ENCODE measurements at regions not wholly inside any gene's neighbourhood (a gene's known extent, or its start where the extent isn't known, plus 50 kb on each side); places are given as distances from the start of the nearest gene placed in this dataset.

DNA sequence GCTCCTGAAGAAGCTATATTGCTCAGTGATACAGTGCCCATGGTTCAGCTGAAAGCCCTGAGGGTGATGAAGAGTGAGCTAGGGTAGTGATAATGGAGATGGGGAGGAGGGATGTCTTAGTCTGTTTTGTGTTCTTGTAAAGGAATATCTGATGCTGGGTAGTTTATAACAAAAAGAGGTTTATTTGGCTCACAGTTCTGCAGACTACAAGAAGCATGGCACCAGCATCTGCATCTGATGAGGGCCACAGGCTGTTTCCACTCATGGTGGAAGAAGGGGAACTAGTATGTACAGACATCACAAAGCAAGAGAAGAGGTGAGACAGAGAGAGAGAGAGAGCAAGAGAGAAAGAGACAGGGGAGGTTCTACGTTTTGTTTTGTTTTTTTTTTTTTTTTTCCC, 417.3 kb upstream of the TRIB2 start:
- Mint-ChIP-seq H3K4me1 (ENCODE audit: low read depth) (peaks cover 58% of the 10 kb centered on the region), H3K27me3 (ENCODE audit: low read depth) (peaks cover 28% of the 10 kb centered on the region), H3K9me3 (peaks cover 4 to 5% of the 10 kb centered on the region in 2 donors), H3K27ac (no peak overlapping the region), H3K4me3 (no peak overlapping the region), H3K36me3 (ENCODE audit: insufficient read depth in 2 of 2) (peaks cover 0 to 4% of the 10 kb centered on the region in 2 donors)
- DNase-seq (no peak), ATAC-seq (replicated peaks in 1 of 2) (no peak)

DNA sequence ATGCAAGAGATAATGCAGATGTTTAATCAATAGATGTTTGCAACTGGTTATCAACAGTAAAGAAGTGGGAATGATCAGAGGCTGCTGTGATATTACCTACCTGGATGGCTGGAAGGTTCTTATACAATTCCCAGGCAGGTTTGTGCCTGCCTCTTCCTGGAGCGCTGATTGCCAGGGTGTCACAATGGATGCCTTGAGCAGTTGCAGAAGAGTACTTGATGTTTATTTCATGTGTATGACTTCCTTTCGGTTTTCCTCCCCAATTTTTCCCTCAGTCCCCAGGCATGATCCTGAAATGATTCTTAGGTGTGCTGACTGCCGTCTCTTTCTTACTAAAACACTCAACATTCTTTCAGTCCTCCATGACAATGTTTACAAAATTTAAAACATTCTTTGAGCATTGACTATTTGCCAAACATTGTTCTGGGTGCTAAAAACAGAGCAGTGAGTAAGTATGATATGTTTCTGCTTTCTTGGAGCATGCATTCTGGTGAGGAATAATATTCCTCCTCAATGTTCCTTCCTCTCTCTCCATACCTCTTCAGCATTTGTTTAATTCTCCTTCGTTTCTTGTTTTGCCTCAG, 416.6 kb upstream of the TRIB2 start:
- no peak for DNase-seq
- Mint-ChIP-seq H3K9me3 (peaks cover 4 to 5% of the 10 kb centered on the region in 2 donors), H3K36me3 (ENCODE audit: insufficient read depth in 2 of 2) (peaks cover 0 to 4% of the 10 kb centered on the region in 2 donors), H3K4me1 (ENCODE audit: low read depth) (peaks cover 51% of the 10 kb centered on the region), H3K27me3 (ENCODE audit: low read depth) (peaks cover 31% of the 10 kb centered on the region), H3K4me3 (no peak overlapping the region), H3K27ac (no peak overlapping the region)
- ATAC-seq (replicated peaks in 1 of 2): no peak

DNA sequence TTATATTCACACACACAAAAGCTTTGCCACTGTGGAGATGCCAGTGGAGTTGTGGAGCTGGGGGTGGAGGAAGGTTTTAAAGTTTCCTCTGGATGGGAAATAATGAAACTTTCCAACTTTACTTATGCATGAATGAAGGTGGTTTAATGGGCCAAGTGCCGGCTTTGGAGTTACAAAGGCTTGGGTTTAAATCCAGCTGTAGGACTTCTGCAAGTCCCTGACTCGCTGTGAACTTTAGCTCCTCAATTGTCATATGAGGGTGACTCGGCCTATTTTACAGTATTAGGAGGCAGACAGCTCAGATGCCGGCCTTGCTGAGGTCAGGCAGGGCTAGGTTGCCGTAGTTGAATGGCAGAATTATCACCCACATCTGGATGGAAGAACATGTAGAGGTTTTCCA, 415.8 kb upstream of the TRIB2 start:
- peaks cover 0 to 4% of the 10 kb centered on the region in 2 donors for H3K36me3 Mint-ChIP-seq (ENCODE audit: insufficient read depth in 2 of 2)
- ATAC-seq (replicated peaks in 1 of 2) (no peak), DNase-seq (no peak)
- H3K27ac Mint-ChIP-seq: no peak overlapping the region
- H3K4me3 Mint-ChIP-seq: no peak overlapping the region
- H3K4me1 Mint-ChIP-seq (ENCODE audit: low read depth): peaks cover 43% of the 10 kb centered on the region
- peaks cover 27% of the 10 kb centered on the region for H3K27me3 Mint-ChIP-seq (ENCODE audit: low read depth)
- H3K9me3 Mint-ChIP-seq: peaks cover 4 to 5% of the 10 kb centered on the region in 2 donors

DNA sequence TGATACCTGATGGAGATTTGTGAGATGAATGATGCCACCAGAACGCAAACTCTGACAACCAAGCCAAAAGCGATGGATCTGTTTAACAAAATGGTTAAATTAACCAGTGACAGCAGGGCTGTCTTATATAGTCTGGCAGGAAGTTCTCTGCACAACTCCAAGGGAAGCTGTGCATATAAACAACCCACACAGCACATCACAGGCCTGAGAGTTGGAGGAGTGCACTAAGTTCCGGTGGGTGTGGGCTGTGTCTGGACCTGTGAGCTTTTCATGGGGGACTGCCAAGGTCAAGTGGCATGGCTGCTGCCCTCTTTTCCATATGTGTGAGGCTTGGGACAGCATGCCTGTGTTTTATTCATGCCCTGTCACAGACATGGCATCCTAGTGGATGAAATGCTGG, 414.6 kb upstream of the TRIB2 start:
- Mint-ChIP-seq H3K36me3 (ENCODE audit: insufficient read depth in 2 of 2) (peaks cover 0 to under 1% of the 10 kb centered on the region in 2 donors), H3K27ac (no peak overlapping the region), H3K4me3 (peak overlapping the region; percentile 21 to 60), H3K27me3 (ENCODE audit: low read depth) (peaks cover 16% of the 10 kb centered on the region), H3K9me3 (peaks cover 0 to 1% of the 10 kb centered on the region in 2 donors), H3K4me1 (ENCODE audit: low read depth) (peaks cover 34% of the 10 kb centered on the region)
- ATAC-seq (replicated peaks in 1 of 2) (peak; percentile 46 to 57), DNase-seq (no peak)

DNA sequence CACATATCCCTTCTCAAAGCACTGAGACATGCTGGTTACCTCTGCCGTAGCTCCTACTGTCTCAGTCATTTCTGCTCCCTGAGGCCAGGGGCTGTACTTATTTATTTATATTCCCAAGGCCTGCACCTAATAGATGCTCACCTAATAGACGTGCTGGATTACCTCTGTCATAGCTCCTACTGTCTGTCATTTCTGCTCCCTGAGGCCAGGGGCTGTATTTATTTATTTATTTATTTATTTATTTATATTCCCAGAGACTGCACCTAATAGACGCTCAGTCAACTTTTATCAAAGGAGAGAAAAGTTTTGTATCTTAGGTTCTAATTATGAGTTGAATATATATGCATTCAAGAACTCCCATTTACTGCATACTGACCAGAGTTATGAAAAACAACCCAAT, 414.0 kb upstream of the TRIB2 start:
- DNase-seq: no peak
- ATAC-seq (replicated peaks in 1 of 2): no peak
- Mint-ChIP-seq H3K4me1 (ENCODE audit: low read depth) (peaks cover 34% of the 10 kb centered on the region), H3K27me3 (ENCODE audit: low read depth) (peaks cover 12% of the 10 kb centered on the region), H3K27ac (no peak overlapping the region), H3K36me3 (ENCODE audit: insufficient read depth in 2 of 2) (no peaks in the 10 kb centered on the region), H3K4me3 (peak overlapping the region; percentile 11 to 45), H3K9me3 (peaks cover 0 to 1% of the 10 kb centered on the region in 2 donors)

DNA sequence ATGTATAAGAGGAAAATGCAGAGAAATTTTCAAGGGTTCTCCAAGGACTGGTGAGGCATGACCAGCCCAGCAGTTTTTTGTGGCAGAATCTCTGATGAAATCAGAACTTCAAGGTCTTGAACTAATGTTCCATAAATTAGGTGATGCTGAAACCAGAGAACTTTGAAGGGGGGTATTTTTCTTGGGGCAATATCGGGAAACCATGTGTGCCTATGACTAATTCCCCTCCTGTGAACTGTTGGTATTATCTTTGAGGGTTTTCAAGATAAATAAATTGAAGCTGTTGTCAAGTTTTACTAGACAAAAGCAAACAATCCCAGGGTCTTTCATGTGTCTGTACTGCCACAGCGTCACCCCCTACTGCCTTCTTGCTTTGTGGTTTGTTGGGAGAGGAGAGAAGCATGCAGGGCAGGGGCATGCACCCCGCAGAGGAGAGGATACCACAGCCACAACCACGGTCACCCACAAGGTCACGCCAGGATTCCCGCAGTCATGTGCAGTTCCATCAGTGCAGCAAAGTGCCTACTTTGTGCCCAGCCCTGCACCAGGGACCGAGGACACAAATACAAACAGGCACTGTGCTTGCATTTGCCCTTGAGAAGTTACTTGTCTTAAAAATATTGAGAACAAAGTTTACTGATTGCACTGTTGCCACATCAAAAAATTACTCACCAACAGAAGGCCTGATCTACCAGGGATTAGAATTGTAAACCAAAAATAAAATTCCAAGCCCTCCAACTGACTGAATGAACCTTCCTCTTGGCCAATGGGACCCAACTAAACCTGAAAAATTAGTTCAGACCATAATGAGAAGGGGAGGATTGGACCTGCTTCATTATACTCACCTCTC, 413.3 kb upstream of the TRIB2 start:
- Mint-ChIP-seq H3K4me1 (ENCODE audit: low read depth) (peaks cover 34% of the 10 kb centered on the region), H3K27ac (no peak overlapping the region), H3K9me3 (peaks cover 0 to 1% of the 10 kb centered on the region in 2 donors), H3K4me3 (peak overlapping the region; percentile 11 to 45), H3K36me3 (ENCODE audit: insufficient read depth in 2 of 2) (no peaks in the 10 kb centered on the region), H3K27me3 (ENCODE audit: low read depth) (peaks cover 12% of the 10 kb centered on the region)
- peak; percentile 23 to 46 for DNase-seq
- peak; percentile 77 to 83 for ATAC-seq (replicated peaks in 1 of 2)

DNA sequence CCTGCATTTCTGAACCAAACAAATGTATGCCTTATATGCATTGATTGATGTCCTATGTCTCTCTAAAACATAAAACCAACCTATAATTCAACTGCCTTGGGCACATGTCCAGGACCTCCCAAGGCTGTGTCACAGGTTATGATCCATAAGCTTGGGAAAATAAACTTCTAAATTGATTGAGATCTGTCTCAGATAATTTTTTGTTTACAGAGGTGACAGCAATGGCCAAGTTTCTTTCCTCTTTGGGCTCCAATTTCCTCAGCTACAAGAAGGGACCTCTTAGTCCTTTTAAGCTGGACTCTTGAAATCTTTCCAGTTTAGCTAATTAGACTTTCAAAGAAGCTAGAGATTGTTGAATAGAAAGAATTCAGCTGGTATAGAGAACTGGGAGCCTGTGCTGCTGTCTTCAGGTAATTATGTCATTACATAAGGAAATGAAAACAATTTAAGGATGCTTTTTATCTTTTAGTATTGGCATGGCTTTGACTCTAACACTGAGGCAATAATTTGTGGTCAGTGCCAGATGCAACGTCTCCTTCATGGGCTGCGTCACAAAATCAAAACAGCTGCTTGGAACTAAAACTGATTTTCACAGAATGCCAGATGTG, 412.1 kb upstream of the TRIB2 start:
- Mint-ChIP-seq H3K4me1 (ENCODE audit: low read depth) (peaks cover 38% of the 10 kb centered on the region), H3K27ac (no peak overlapping the region), H3K36me3 (ENCODE audit: insufficient read depth in 2 of 2) (no peaks in the 10 kb centered on the region), H3K27me3 (ENCODE audit: low read depth) (peaks cover 12% of the 10 kb centered on the region), H3K9me3 (peaks cover 0 to 1% of the 10 kb centered on the region in 2 donors), H3K4me3 (no peak overlapping the region)
- ATAC-seq (replicated peaks in 1 of 2) (no peak), DNase-seq (no peak)

DNA sequence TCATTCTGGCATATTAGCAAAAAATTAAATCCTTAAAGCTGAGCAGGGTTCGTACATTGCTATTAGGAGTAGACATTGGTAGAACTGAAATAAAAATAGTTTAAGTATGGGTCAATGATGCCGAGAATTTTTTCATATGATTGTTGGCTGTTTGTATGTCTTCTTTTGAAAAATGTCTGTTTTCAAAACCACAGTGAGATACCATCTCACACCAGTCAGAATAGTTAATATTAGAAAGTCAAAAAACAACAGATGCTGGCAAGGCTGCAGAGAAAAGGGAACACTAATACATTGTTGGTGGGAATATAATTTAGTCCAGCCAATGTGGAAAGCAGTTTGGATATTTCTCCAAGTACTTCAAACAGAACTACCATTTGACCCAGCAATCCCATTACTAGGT, 410.8 kb upstream of the TRIB2 start:
- ATAC-seq (replicated peaks in 1 of 2): no peak
- Mint-ChIP-seq H3K27ac (no peak overlapping the region), H3K27me3 (ENCODE audit: low read depth) (peaks cover 12% of the 10 kb centered on the region), H3K9me3 (peaks cover 0 to 1% of the 10 kb centered on the region in 2 donors), H3K4me3 (no peak overlapping the region), H3K36me3 (ENCODE audit: insufficient read depth in 2 of 2) (no peaks in the 10 kb centered on the region), H3K4me1 (ENCODE audit: low read depth) (peaks cover 48% of the 10 kb centered on the region)
- DNase-seq: no peak

DNA sequence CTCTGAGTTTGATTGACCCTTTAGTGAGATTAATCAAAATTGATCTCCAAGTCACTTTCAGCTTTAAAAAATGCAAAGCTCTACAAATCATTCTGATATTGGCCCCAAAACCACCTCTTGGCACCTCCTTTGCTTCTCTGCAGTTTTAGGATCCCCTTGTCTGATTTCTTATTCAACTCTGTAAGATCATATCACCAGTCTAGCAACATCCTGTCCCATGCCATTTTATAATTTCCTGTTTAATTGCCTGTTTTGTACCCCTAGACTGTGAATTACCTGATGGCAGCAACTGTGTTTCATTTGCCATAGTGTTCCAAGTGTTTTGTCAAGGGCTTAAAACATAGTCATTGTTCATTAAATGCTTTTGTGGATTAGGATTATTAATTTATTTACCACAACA, 406.3 kb upstream of the TRIB2 start:
- H3K36me3 Mint-ChIP-seq (ENCODE audit: insufficient read depth in 2 of 2): no peaks in the 10 kb centered on the region
- H3K27ac Mint-ChIP-seq: no peak overlapping the region
- DNase-seq: no peak
- no peaks in the 10 kb centered on the region for H3K27me3 Mint-ChIP-seq (ENCODE audit: low read depth)
- H3K4me1 Mint-ChIP-seq (ENCODE audit: low read depth): peaks cover 43% of the 10 kb centered on the region
- ATAC-seq (replicated peaks in 1 of 2): no peak
- no peak overlapping the region for H3K4me3 Mint-ChIP-seq
- no peaks in the 10 kb centered on the region for H3K9me3 Mint-ChIP-seq

DNA sequence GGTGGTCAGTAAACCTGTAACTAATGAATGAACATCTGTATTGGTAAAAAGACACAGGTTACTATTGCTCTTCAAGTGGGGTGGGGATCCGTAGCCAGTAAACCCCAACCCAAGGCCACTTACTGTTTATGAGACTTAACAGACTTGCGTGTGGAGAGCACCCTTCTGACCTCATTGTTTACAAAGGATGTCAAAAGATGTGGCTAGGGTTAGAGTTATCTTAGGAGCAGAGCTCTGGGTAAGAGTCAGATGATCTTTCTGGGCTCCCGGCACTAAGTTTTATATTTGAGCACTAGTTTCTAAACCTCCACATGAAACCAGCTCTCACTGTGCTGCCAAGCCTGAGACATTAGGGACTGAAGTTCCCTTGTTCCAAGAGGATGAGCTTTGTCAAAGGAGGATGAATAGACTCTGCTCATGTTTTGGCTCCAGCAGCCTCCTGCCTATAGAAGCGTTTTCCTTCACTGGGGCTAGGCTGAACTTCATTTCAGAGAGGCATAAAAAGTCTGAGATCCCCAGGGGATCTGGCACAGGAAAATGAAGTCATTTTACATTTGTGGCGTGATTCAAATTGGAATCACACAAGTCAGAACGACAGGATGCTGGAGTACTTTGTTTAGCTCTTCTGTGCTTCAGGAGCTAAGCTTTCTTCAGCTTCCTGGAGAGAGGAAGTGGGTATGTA, 403.1 kb upstream of the TRIB2 start:
- ATAC-seq (replicated peaks in 1 of 2) (peak; percentile 64 to 77), DNase-seq (no peak)
- Mint-ChIP-seq H3K4me3 (no peak overlapping the region), H3K4me1 (ENCODE audit: low read depth) (peaks cover 43% of the 10 kb centered on the region), H3K27ac (no peak overlapping the region), H3K27me3 (ENCODE audit: low read depth) (no peaks in the 10 kb centered on the region), H3K9me3 (no peaks in the 10 kb centered on the region), H3K36me3 (ENCODE audit: insufficient read depth in 2 of 2) (no peaks in the 10 kb centered on the region)

DNA sequence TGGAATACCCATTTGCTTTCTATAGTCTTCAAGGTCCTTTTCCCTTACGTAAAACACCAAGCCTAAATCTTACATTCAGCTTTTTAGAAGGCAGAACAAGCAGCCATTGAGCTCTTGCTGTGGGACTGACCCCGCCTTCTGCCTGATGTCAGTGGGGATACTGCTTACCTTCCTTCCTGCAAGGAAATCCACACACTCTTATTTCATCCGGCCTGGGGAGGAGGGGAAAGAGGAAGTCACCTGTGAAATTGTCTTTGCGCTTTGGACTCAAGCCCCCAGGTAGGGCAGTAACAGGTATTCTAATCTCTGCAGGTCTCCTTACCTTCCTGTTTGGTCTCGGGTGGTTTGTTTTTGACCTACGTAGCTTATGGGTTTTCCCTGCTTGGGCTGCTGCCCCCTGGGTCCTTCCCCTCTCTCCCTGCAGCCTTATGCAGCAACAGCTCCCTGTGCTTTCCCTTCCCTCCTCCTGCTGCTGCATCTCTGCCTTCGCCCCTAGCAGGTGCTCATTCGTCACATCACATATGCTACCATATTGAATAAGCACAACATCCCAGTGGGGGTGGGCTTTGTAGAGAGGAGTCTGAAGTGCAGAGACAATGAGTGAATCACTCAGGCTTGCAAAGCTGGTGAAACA, 402.5 kb upstream of the TRIB2 start:
- no peak for ATAC-seq (replicated peaks in 1 of 2)
- no peak overlapping the region for H3K27ac Mint-ChIP-seq
- H3K36me3 Mint-ChIP-seq (ENCODE audit: insufficient read depth in 2 of 2): no peaks in the 10 kb centered on the region
- peaks cover 39% of the 10 kb centered on the region for H3K4me1 Mint-ChIP-seq (ENCODE audit: low read depth)
- DNase-seq: no peak
- H3K4me3 Mint-ChIP-seq: no peak overlapping the region
- H3K27me3 Mint-ChIP-seq (ENCODE audit: low read depth): no peaks in the 10 kb centered on the region
- no peaks in the 10 kb centered on the region for H3K9me3 Mint-ChIP-seq

DNA sequence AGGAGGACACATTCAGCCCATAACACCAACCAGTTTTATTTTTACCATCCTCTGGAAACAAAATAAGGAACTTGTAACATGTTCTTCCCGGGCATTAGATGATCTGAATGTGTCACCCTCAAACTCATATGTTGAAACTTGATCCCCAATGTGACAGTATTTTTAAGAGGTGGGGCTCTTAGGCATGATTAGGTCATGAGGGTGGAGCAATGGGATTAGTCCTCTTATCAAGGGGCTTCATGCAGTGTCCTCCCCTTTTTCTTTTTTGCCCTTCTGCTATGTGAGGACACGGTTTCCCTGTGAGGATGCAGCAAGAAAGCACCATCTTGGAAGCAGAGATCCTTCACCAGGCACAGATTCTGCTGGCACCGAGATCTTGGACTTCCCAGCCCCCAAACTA, 401.5 kb upstream of the TRIB2 start:
- DNase-seq (no peak), ATAC-seq (replicated peaks in 1 of 2) (no peak)
- H3K36me3 Mint-ChIP-seq (ENCODE audit: insufficient read depth in 2 of 2): no peaks in the 10 kb centered on the region
- H3K27me3 Mint-ChIP-seq (ENCODE audit: low read depth): no peaks in the 10 kb centered on the region
- H3K4me1 Mint-ChIP-seq (ENCODE audit: low read depth): peaks cover 36% of the 10 kb centered on the region
- H3K9me3 Mint-ChIP-seq: no peaks in the 10 kb centered on the region
- H3K27ac Mint-ChIP-seq: no peak overlapping the region
- no peak overlapping the region for H3K4me3 Mint-ChIP-seq
